WTC11 (cell line): ENCODE measurements at regions not wholly inside any gene's neighbourhood (a gene's known extent, or its start where the extent isn't known, plus 50 kb on each side); places are given as distances from the start of the nearest gene placed in this dataset.

Experiments used
- ATAC-seq: fragments of 200-7000 bp; cut with Tn5 transposase; 2 replicates; pipeline ENCODE4 v1.10.0; 2021; ENCODE audit warnings: mild to moderate bottlenecking, moderate library complexity
- CTCF ChIA-PET: fragments of 300-600 bp; sonication (Branson Sonifier 250); formaldehyde crosslinking; loops from one replicate; lab custom pipeline; 2021; ENCODE audit warnings: antibody characterized with exemption; lab: Charles Lee
- POLR2A ChIA-PET: fragments of 350-600 bp; sonication (Branson Sonifier 250); formaldehyde crosslinking; loops from one replicate; lab custom pipeline; 2021; ENCODE audit warnings: antibody characterized with exemption; lab: Charles Lee
- DNase-seq: peaks from one replicate; pipeline ENCODE4 v3.0.0; 2021; ENCODE audit warnings: low spot score
- H3K27ac Mint-ChIP-seq: 2 replicates; pipeline ENCODE4 v1.8.0; 2021; ENCODE audit warnings: mixed read lengths
- H3K27me3 Mint-ChIP-seq: 2 replicates; pipeline ENCODE4 v1.8.0; 2021; ENCODE audit warnings: low read depth, mild to moderate bottlenecking, moderate library complexity, mixed read lengths
- H3K36me3 Mint-ChIP-seq: 2 replicates; pipeline ENCODE4 v1.8.0; 2021; ENCODE audit warnings: mixed read lengths
- H3K4me1 Mint-ChIP-seq: 2 replicates; pipeline ENCODE4 v1.8.0; 2022; ENCODE audit warnings: mixed read lengths
- H3K4me3 Mint-ChIP-seq: 2 replicates; pipeline ENCODE4 v1.8.0; 2021; ENCODE audit warnings: mild to moderate bottlenecking, moderate library complexity, mixed read lengths
- H3K9me3 Mint-ChIP-seq: 2 replicates; pipeline ENCODE4 v1.8.0; 2021; ENCODE audit warnings: mixed read lengths
- ARID4B ChIP-seq: sonication (generic); formaldehyde crosslinking; IDR thresholded peaks from 2 replicates; pipeline ENCODE4 v1.8.0; 2023; ENCODE audit warnings: missing genetic modification reagents, mild to moderate bottlenecking, borderline replicate concordance
- ATF3 ChIP-seq: sonication (generic); formaldehyde crosslinking; conservative IDR thresholded peaks from 2 replicates; pipeline ENCODE4 v1.8.1; 2022; ENCODE audit warnings: mild to moderate bottlenecking, missing genetic modification reagents
- CDX4 ChIP-seq: fragments of 250-450 bp; sonication (Bioruptor Pico); IDR thresholded peaks from 2 replicates; pipeline ENCODE4 v1.9.0; 2021; ENCODE audit warnings: moderate library complexity, mild to moderate bottlenecking, inconsistent platforms, borderline replicate concordance
- E2F1 ChIP-seq: sonication (generic); formaldehyde crosslinking; IDR thresholded peaks from 2 replicates; pipeline ENCODE4 v1.8.0; 2022; ENCODE audit warnings: mild to moderate bottlenecking, missing genetic modification reagents
- E2F5 ChIP-seq: sonication (generic); formaldehyde crosslinking; IDR thresholded peaks from 2 replicates; pipeline ENCODE4 v1.8.1; 2022; ENCODE audit warnings: mild to moderate bottlenecking, moderate library complexity, missing genetic modification reagents
- ELF4 ChIP-seq: sonication (generic); formaldehyde crosslinking; IDR thresholded peaks from 2 replicates; pipeline ENCODE4 v1.8.1; 2022; ENCODE audit warnings: low read depth, mild to moderate bottlenecking, moderate library complexity, missing genetic modification reagents
- GRHL2 ChIP-seq: fragments of 250-450 bp; sonication (Bioruptor Pico); IDR thresholded peaks from 2 replicates; pipeline ENCODE4 v1.8.0; 2022; ENCODE audit warnings: mild to moderate bottlenecking, moderate library complexity; ENCODE audit not compliant: insufficient replicate concordance, severe bottlenecking
- HMGA2 ChIP-seq: fragments of 250-450 bp; sonication (Bioruptor Pico); IDR thresholded peaks from 2 replicates; pipeline ENCODE4 v1.4.0; 2021; ENCODE audit warnings: mild to moderate bottlenecking, moderate library complexity
- KAT7 ChIP-seq: sonication (generic); formaldehyde crosslinking; IDR thresholded peaks from 2 replicates; pipeline ENCODE4 v1.8.1; 2023; ENCODE audit warnings: missing genetic modification reagents, mild to moderate bottlenecking, borderline replicate concordance
- NR1H2 ChIP-seq: sonication (generic); formaldehyde crosslinking; IDR thresholded peaks from 2 replicates; pipeline ENCODE4 v1.9.0; 2021; ENCODE audit warnings: mild to moderate bottlenecking, moderate library complexity, missing genetic modification reagents
- PREB ChIP-seq: sonication (generic); formaldehyde crosslinking; IDR thresholded peaks from 2 replicates; pipeline ENCODE4 v1.8.1; 2022; ENCODE audit warnings: mild to moderate bottlenecking, missing genetic modification reagents, moderate library complexity, borderline replicate concordance
- SMAD3 ChIP-seq: sonication (generic); formaldehyde crosslinking; IDR thresholded peaks from 2 replicates; pipeline ENCODE4 v1.8.0; 2022; ENCODE audit warnings: missing genetic modification reagents, mild to moderate bottlenecking, borderline replicate concordance
- STAT6 ChIP-seq: sonication (generic); formaldehyde crosslinking; conservative IDR thresholded peaks from 2 replicates; pipeline ENCODE4 v1.8.1; 2023; ENCODE audit warnings: mild to moderate bottlenecking, low read depth, missing genetic modification reagents, moderate library complexity
- TP53 ChIP-seq: sonication (generic); formaldehyde crosslinking; IDR thresholded peaks from 2 replicates; pipeline ENCODE4 v1.8.1; 2023; ENCODE audit warnings: mild to moderate bottlenecking, missing genetic modification reagents
- USF2 ChIP-seq: sonication (generic); formaldehyde crosslinking; IDR thresholded peaks from 2 replicates; pipeline ENCODE4 v1.8.1; 2023; ENCODE audit warnings: mild to moderate bottlenecking, missing genetic modification reagents, moderate library complexity
- ZBTB21 ChIP-seq: sonication (generic); formaldehyde crosslinking; IDR thresholded peaks from 2 replicates; pipeline ENCODE4 v1.8.1; 2023; ENCODE audit warnings: mild to moderate bottlenecking, missing genetic modification reagents, borderline replicate concordance
- ZNF232 ChIP-seq: sonication (generic); formaldehyde crosslinking; IDR thresholded peaks from 2 replicates; pipeline ENCODE4 v1.8.0; 2022; ENCODE audit warnings: mild to moderate bottlenecking, missing genetic modification reagents
- ZNF416 ChIP-seq: fragments of 250-450 bp; sonication (Bioruptor Pico); IDR thresholded peaks from 2 replicates; pipeline ENCODE4 v1.9.0; 2021; ENCODE audit warnings: mild to moderate bottlenecking, inconsistent platforms
- ZNF532 ChIP-seq: fragments of 250-450 bp; sonication (Bioruptor Pico); IDR thresholded peaks from 2 replicates; pipeline ENCODE4 v1.9.0; 2021; ENCODE audit warnings: mild to moderate bottlenecking, borderline replicate concordance

GRCh38 chr9:82499337-82499736 lies 510.8 kb downstream of the SPATA31D1 start:
- Mint-ChIP-seq H3K9me3 (peaks cover 16% of the 10 kb centered on the region), H3K4me1 (no peaks in the 10 kb centered on the region), H3K27ac (no peak overlapping the region), H3K27me3 (no peaks in the 10 kb centered on the region), H3K4me3 (no peak overlapping the region), H3K36me3 (peaks cover 3% of the 10 kb centered on the region; the same call in 1 of the 2 replicates)
- ChIA-PET POLR2A (no interaction called here), CTCF (no interaction called here)
- TF ChIP-seq NR1H2 (CRISPR knock-in tag): no peak
- TF ChIP-seq KAT7: no peak
- no peak for TF ChIP-seq USF2 (CRISPR knock-in tag)
- no peak for TF ChIP-seq E2F5 (CRISPR knock-in tag)
- TF ChIP-seq ZNF232: no peak
- TF ChIP-seq STAT6 (CRISPR knock-in tag): no peak
- no peak for TF ChIP-seq CDX4
- no peak for TF ChIP-seq PREB (CRISPR knock-in tag)
- TF ChIP-seq ATF3 (CRISPR knock-in tag): no peak
- no peak for TF ChIP-seq ARID4B (CRISPR knock-in tag)
- TF ChIP-seq SMAD3 (CRISPR knock-in tag): no peak
- no peak for TF ChIP-seq ZNF416 (CRISPR knock-in tag)
- no peak for TF ChIP-seq ZBTB21
- ATAC-seq (no peak), DNase-seq (no peak)

GRCh38 chr9:82504620-82505019 lies 516.0 kb downstream of the SPATA31D1 start:
- DNase-seq (no peak), ATAC-seq (peak; percentile 26; the same call in 1 of the 2 replicates)
- ChIA-PET POLR2A (no interaction called here), CTCF (no interaction called here)
- Mint-ChIP-seq H3K4me1 (no peaks in the 10 kb centered on the region), H3K36me3 (peaks cover 10% of the 10 kb centered on the region; the same call in 1 of the 2 replicates), H3K9me3 (peaks cover 42% of the 10 kb centered on the region), H3K27me3 (no peaks in the 10 kb centered on the region; the same call in 1 of the 2 replicates), H3K27ac (no peak overlapping the region), H3K4me3 (no peak overlapping the region)
- TF ChIP-seq HMGA2 (CRISPR knock-in tag) (no peak), ZNF532 (CRISPR knock-in tag) (no peak), ELF4 (no peak), TP53 (CRISPR knock-in tag) (no peak), GRHL2 (CRISPR knock-in tag) (no peak), E2F1 (CRISPR knock-in tag) (no peak)
